GM12878 (cell line): ENCODE measurements at regions not wholly inside any gene's neighbourhood (a gene's known extent, or its start where the extent isn't known, plus 50 kb on each side); places are given as distances from the start of the nearest gene placed in this dataset.

Experiments
- CHD1 ChIP-seq: IDR thresholded peaks from 2 replicates; pipeline ENCODE4 v1.6.1; 2012; ENCODE audit warnings: low read depth, low read length, improper control_type of control experiment
- ESRRA ChIP-seq: IDR thresholded peaks from 2 replicates; pipeline ENCODE4 v1.6.1; 2012; ENCODE audit warnings: mild to moderate bottlenecking, low read length, improper control_type of control experiment
- HDGF ChIP-seq: fragments of 450-650 bp; IDR thresholded peaks from 2 replicates; pipeline ENCODE4 v1.6.1; 2016; ENCODE audit warnings: antibody characterized with exemption
- MYC ChIP-seq: IDR thresholded peaks from 2 replicates; pipeline ENCODE4 v1.6.1; 2011; ENCODE audit warnings: mild to moderate bottlenecking, low read length, moderate library complexity, inconsistent platforms; ENCODE audit not compliant: insufficient read depth, insufficient replicate concordance, insufficient read length, severe bottlenecking
- POLR2A ChIP-seq: IDR thresholded peaks from 2 replicates; pipeline ENCODE4 v1.6.1; 2011; ENCODE audit warnings: low read depth, mild to moderate bottlenecking, low read length
- POLR2AphosphoS2 ChIP-seq: IDR thresholded peaks from 2 replicates; pipeline ENCODE4 v1.6.1; 2011; ENCODE audit warnings: low read depth, mild to moderate bottlenecking, low read length, improper control_type of control experiment, moderate library complexity
- RAD51 ChIP-seq: fragments of 450-650 bp; IDR thresholded peaks from 2 replicates; pipeline ENCODE4 v1.6.1; 2016; ENCODE audit warnings: moderate library complexity, mild to moderate bottlenecking, inconsistent platforms
- SREBF1 ChIP-seq: IDR thresholded peaks from 2 replicates; pipeline ENCODE4 v1.6.1; 2012; ENCODE audit warnings: mild to moderate bottlenecking, low read length
- SRF ChIP-seq, 2 experiments: IDR thresholded peaks; 2 replicates each; pipeline ENCODE4 v1.6.1; 2011; ENCODE audit warnings: low read depth in 2 of 2, low read length in 2 of 2, mild to moderate bottlenecking in 1 of 2, moderate library complexity in 1 of 2
- TARDBP ChIP-seq: IDR thresholded peaks from 2 replicates; pipeline ENCODE4 v1.6.1; 2016; ENCODE audit warnings: borderline replicate concordance
- TF ChIP-seq, protein P1 (sequence below): fragments of 450-650 bp; IDR thresholded peaks from 2 replicates; pipeline ENCODE4 v1.6.1; 2018; ENCODE audit warnings: mild to moderate bottlenecking, low read depth, moderate library complexity; ENCODE audit not compliant: partially characterized antibody
- TF ChIP-seq, protein P2 (sequence below): fragments of 450-650 bp; IDR thresholded peaks from 2 replicates; pipeline ENCODE4 v1.6.1; 2017; ENCODE audit warnings: borderline replicate concordance
- TF ChIP-seq, protein P3 (sequence below): fragments of 450-650 bp; IDR thresholded peaks from 2 replicates; pipeline ENCODE4 v1.6.1; 2016; ENCODE audit warnings: mild to moderate bottlenecking
- TF ChIP-seq, protein P4 (sequence below): IDR thresholded peaks from 2 replicates; pipeline ENCODE4 v1.6.1; 2012; ENCODE audit warnings: low read depth, low read length, improper control_type of control experiment
- TF ChIP-seq, protein P5 (sequence below): IDR thresholded peaks from 2 replicates; pipeline ENCODE4 v1.6.1; 2012; ENCODE audit warnings: improper control_type of control experiment, low read depth, low read length; ENCODE audit not compliant: insufficient replicate concordance
- TF ChIP-seq, protein P6 (sequence below): IDR thresholded peaks from 2 replicates; pipeline ENCODE4 v1.6.1; 2012; ENCODE audit warnings: low read depth, low read length, improper control_type of control experiment

DNA sequence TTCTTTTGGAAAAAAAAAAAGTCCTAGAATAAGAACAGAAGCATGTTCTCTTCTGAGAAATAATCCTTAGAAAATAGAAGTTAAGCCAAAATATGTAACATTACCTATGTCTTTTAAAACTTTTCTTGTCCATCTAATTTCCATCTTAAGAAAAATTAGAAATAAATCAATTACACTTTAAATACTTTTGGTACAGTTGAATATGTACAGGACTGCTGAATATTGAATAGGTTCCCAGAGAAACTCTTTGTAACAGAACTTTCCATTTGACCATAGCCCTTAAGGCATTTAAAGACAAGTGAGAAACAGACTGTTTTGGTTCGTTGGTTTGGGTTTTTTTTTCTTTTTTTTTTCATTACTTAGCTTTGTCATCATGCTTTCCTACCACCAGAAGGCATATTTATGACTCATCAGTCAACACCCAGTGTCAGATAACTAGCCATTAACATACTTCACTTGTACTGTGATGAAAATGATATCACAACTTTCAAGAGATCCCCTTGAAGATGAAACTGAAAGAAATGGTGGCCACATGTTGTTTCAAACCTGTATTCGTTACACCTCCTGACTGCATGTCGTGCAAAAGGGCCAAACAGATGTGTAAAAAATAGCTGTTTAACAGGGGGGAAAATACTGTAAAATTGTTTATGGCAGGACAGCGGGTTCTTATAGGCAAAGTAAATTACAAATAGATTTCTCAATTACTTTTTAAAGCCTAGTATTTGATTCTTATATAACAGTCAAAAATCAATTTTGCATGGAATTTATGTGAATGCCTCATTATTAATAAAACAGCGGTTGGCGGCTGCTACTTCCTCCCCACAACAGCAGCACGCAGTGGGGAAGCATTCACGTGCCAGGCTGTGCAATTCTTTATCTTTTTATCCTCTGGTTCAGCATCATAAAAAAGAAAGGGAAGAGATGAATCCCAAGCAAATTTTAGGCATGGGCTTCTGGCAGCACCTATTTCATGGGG is 280.7 kb upstream of the HNRNPA3 start (continued):
- TF ChIP-seq, protein P1, sequence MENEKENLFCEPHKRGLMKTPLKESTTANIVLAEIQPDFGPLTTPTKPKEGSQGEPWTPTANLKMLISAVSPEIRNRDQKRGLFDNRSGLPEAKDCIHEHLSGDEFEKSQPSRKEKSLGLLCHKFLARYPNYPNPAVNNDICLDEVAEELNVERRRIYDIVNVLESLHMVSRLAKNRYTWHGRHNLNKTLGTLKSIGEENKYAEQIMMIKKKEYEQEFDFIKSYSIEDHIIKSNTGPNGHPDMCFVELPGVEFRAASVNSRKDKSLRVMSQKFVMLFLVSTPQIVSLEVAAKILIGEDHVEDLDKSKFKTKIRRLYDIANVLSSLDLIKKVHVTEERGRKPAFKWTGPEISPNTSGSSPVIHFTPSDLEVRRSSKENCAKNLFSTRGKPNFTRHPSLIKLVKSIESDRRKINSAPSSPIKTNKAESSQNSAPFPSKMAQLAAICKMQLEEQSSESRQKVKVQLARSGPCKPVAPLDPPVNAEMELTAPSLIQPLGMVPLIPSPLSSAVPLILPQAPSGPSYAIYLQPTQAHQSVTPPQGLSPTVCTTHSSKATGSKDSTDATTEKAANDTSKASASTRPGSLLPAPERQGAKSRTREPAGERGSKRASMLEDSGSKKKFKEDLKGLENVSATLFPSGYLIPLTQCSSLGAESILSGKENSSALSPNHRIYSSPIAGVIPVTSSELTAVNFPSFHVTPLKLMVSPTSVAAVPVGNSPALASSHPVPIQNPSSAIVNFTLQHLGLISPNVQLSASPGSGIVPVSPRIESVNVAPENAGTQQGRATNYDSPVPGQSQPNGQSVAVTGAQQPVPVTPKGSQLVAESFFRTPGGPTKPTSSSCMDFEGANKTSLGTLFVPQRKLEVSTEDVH, result peak; percentile 80
- TF ChIP-seq, protein P2, sequence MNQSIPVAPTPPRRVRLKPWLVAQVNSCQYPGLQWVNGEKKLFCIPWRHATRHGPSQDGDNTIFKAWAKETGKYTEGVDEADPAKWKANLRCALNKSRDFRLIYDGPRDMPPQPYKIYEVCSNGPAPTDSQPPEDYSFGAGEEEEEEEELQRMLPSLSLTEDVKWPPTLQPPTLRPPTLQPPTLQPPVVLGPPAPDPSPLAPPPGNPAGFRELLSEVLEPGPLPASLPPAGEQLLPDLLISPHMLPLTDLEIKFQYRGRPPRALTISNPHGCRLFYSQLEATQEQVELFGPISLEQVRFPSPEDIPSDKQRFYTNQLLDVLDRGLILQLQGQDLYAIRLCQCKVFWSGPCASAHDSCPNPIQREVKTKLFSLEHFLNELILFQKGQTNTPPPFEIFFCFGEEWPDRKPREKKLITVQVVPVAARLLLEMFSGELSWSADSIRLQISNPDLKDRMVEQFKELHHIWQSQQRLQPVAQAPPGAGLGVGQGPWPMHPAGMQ, result no peak
- TF ChIP-seq CHD1 (0 out of 2 replicates have a peak, but pooled peaks have one; percentile 18), RAD51 (peak; percentile 85), MYC (no peak), HDGF (0 out of 2 replicates have a peak, but pooled peaks have one; percentile 43), TARDBP (no peak), ESRRA (no peak), POLR2A (no peak), POLR2AphosphoS2 (no peak), SRF (IDR thresholded peaks at IDR 0.05; ENCODE audit: low read depth in 2 of 2, low read length in 2 of 2) (no peak), SREBF1 (no peak)
- TF ChIP-seq, protein P3, sequence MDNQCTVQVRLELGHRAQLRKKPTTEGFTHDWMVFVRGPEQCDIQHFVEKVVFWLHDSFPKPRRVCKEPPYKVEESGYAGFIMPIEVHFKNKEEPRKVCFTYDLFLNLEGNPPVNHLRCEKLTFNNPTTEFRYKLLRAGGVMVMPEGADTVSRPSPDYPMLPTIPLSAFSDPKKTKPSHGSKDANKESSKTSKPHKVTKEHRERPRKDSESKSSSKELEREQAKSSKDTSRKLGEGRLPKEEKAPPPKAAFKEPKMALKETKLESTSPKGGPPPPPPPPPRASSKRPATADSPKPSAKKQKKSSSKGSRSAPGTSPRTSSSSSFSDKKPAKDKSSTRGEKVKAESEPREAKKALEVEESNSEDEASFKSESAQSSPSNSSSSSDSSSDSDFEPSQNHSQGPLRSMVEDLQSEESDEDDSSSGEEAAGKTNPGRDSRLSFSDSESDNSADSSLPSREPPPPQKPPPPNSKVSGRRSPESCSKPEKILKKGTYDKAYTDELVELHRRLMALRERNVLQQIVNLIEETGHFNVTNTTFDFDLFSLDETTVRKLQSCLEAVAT, result peak; percentile 90
- TF ChIP-seq, protein P4, sequence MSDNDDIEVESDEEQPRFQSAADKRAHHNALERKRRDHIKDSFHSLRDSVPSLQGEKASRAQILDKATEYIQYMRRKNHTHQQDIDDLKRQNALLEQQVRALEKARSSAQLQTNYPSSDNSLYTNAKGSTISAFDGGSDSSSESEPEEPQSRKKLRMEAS, result 0 out of 2 replicates have a peak, but pooled peaks have one; percentile 14
- TF ChIP-seq, protein P5, sequence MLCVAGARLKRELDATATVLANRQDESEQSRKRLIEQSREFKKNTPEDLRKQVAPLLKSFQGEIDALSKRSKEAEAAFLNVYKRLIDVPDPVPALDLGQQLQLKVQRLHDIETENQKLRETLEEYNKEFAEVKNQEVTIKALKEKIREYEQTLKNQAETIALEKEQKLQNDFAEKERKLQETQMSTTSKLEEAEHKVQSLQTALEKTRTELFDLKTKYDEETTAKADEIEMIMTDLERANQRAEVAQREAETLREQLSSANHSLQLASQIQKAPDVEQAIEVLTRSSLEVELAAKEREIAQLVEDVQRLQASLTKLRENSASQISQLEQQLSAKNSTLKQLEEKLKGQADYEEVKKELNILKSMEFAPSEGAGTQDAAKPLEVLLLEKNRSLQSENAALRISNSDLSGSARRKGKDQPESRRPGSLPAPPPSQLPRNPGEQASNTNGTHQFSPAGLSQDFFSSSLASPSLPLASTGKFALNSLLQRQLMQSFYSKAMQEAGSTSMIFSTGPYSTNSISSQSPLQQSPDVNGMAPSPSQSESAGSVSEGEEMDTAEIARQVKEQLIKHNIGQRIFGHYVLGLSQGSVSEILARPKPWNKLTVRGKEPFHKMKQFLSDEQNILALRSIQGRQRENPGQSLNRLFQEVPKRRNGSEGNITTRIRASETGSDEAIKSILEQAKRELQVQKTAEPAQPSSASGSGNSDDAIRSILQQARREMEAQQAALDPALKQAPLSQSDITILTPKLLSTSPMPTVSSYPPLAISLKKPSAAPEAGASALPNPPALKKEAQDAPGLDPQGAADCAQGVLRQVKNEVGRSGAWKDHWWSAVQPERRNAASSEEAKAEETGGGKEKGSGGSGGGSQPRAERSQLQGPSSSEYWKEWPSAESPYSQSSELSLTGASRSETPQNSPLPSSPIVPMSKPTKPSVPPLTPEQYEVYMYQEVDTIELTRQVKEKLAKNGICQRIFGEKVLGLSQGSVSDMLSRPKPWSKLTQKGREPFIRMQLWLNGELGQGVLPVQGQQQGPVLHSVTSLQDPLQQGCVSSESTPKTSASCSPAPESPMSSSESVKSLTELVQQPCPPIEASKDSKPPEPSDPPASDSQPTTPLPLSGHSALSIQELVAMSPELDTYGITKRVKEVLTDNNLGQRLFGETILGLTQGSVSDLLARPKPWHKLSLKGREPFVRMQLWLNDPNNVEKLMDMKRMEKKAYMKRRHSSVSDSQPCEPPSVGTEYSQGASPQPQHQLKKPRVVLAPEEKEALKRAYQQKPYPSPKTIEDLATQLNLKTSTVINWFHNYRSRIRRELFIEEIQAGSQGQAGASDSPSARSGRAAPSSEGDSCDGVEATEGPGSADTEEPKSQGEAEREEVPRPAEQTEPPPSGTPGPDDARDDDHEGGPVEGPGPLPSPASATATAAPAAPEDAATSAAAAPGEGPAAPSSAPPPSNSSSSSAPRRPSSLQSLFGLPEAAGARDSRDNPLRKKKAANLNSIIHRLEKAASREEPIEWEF, result peak; percentile 73
- TF ChIP-seq, protein P6, sequence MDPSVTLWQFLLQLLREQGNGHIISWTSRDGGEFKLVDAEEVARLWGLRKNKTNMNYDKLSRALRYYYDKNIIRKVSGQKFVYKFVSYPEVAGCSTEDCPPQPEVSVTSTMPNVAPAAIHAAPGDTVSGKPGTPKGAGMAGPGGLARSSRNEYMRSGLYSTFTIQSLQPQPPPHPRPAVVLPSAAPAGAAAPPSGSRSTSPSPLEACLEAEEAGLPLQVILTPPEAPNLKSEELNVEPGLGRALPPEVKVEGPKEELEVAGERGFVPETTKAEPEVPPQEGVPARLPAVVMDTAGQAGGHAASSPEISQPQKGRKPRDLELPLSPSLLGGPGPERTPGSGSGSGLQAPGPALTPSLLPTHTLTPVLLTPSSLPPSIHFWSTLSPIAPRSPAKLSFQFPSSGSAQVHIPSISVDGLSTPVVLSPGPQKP, result no peak
